ENCODE measurements at regions not wholly inside any gene's neighbourhood (a gene's known extent, or its start where the extent isn't known, plus 50 kb on each side); places are given as distances from the start of the nearest gene placed in this dataset.
"Not testable (repeated sequence)": the region's sequence is repeated elsewhere in the genome, so short reads cannot be mapped to it uniquely, and the experiment has no call there.

- no peak for DNase-seq (ENCODE audit: low read depth)
Observed at GRCh38 chr4:158958489-158959270, 144.2 kb upstream of the RAPGEF2 start.

- no peak for DNase-seq (ENCODE audit: low read depth)
Observed at GRCh38 chr4:158962393-158962792, 140.5 kb upstream of the RAPGEF2 start.

DNA sequence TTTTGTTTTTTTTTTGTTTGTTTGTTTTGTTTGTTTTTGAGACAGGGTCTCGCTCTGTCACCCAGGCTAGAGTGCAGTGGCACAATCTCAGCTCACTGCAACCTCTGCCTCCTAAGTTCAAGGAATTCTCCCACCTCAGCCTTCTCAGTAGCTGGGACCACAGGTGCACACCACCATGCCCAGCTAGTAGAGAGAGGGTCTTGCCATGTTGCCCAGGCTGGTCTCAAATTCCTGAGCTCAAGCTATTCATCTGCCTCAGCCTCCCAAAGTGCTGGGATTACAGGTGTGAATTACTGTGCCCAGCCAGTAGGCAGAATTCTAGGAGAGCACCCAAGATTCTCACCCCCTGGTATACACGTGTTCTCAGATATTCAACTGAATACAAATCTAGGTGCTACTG, 139.6 kb upstream of the RAPGEF2 start:
- not testable (repeated sequence) for DNase-seq (ENCODE audit: low read depth)

DNA sequence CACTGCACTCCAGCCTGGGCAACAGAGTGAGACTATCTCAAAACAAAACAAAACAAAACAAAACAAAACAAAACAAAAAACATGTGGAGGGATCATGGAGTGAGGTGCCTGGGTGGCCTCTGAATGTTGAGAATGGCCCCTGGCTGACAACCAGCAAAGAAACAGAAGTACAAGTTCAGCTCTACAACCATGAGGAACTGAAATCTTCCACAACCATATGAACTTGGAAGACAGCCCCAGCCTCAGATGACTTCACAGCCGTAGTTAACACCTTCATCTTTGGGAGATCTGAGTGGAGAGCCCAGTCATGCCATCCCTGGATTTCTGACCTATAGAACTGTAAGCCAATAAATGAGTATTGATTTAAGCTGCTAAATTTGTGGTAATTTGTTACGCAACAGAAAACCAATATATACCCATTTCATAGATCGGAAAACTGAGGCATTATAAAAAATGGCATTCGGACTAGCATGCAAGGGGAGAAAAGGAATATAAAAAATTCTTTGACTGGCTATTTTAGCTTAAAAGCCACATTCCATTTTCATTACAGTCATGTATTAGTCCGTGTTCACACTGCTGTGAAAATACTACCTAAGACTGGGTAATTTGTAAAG, 138.7 kb upstream of the RAPGEF2 start:
- no peak for DNase-seq (ENCODE audit: low read depth)

DNA sequence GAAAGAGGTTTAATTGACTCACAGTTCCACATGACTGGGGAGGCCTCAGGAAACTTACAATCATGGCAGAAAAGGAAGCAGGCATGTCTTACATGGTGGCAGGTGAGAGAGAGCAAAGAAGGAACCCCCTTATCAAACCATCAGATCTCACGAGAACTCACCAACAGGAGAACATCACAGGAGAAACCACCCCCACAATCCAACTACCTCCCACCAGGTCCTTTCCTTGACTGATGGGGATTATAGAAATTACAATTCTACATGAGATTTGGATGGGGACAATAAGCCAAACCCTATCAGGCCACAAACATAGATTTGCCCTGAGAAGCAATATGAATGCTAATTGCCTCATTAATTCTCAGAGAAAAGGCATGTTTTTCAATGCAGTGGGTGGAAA, 138.2 kb upstream of the RAPGEF2 start:
- no peak for DNase-seq (ENCODE audit: low read depth)

- no peak for DNase-seq (ENCODE audit: low read depth)
Observed at GRCh38 chr4:158965226-158965625, 137.7 kb upstream of the RAPGEF2 start.

DNA sequence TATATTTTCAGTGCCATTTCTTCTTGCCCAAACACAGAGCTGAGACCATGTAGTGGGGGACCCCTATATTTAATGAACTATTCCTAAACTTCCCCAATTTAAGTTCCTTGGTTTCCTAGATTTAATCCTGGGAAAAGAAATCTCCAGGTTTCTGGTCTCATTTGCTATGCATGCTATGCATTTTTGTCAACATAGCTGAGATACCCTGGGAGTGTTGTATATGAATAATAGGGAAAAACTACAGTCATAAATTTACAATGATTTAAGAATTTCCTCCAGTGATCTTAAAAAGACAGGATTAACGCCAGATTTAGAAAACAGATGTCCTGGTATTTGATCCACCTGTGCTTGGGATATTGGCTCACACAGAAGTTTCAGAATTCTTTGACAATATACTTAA, 136.8 kb upstream of the RAPGEF2 start:
- no peak for DNase-seq (ENCODE audit: low read depth)

- no peak for DNase-seq (ENCODE audit: low read depth)
Observed at GRCh38 chr4:158968961-158969360, 133.9 kb upstream of the RAPGEF2 start.

DNA sequence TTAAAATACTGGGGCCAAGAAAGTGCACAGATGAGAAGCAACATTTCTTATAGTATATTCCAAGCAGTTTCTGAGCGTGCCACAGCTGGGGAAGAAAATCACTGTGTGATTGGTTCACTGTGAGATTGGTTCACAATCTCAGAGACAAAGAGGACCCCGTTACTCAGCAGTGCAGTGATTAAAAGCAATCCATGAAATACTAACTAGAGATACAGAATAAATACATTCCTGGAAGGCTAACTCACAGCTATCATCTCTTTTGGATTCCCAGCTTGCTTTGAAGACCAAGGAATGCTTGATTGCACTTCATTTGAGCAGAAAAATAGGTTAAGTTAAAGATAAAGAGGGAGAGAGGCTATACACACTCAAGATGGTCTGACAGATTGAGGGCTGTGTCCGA, 132.1 kb upstream of the RAPGEF2 start:
- no peak for DNase-seq (ENCODE audit: low read depth)

DNA sequence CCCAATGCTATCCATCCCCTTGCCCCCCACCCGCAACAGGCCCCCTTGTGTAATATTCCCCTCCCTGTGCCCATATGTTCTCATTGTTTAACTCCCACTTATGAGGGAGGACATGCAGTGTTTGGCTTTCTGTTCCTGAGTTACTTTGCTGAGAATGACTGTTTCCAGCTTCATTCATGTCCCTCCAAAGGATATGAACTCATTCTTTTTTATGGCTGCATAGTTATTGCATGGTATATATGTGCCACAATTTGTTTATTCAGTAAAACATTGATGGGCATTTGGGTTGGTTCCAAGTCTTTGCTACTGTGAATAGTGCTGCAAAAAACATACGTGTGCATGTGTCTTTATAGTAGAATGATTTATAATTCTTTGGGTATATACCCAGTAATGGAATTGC, 128.4 kb upstream of the RAPGEF2 start:
- DNase-seq (ENCODE audit: low read depth), result not testable (repeated sequence)

DNA sequence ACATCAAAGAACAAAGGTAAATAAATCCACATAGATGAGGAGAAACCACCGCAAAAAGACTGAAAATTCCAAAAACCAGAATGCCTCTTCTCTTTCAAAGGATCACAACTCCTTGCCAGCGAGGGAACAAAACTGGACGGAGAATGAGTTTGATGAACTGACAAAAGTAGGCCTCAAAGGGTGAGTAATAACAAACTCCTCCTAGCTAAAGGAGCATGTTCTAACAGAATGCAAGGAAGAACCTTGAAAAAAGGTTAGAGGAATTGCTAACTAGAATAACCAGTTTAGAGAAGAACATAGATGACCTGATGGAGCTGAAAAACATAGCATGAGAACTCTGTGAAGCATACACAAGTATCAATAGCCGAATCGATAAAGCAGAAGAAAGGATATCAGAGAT, 122.2 kb upstream of the RAPGEF2 start:
- not testable (repeated sequence) for DNase-seq (ENCODE audit: low read depth)

GRCh38 chr4:158991534-158992155, 111.2 kb upstream of the RAPGEF2 start:
- no peak for DNase-seq (ENCODE audit: low read depth)

DNA sequence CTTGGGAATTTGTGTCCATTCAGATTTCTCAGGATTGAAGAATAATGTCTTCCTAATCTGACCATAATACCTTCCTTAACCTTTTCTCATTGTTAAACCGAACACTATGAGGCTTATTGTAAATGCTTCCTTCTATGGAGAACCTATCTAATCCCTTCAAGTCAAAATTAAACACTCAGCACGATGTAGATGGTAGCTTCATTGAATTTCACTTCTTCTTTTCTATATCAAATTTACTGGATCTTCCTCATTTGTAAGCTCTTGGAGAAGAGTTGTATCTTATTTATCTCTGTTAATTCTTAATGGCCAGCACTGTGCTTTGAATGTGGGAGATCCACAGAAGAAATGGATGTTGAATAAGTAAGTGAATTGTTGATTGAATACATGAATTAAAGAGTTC, 109.0 kb upstream of the RAPGEF2 start:
- no peak for DNase-seq (ENCODE audit: low read depth)

DNA sequence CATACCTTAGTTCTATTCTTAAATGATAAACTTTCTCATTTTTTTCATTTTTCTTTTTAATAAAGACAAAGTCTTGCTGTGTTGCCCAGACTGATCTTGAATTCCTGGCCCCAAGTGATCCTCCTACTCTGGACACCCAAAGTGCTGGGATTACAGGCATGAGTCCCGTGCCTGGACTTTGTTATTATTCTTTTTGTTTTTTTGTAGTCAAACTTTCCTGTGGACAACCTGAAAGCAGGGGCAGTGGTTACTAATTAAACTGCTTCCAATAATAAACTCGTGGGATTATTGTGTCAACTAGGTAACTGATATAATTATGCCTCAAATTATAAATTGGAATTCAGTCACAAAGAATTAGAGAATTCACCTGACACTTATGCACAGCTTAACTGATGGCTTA, 107.8 kb upstream of the RAPGEF2 start:
- no peak for DNase-seq (ENCODE audit: low read depth)

DNA sequence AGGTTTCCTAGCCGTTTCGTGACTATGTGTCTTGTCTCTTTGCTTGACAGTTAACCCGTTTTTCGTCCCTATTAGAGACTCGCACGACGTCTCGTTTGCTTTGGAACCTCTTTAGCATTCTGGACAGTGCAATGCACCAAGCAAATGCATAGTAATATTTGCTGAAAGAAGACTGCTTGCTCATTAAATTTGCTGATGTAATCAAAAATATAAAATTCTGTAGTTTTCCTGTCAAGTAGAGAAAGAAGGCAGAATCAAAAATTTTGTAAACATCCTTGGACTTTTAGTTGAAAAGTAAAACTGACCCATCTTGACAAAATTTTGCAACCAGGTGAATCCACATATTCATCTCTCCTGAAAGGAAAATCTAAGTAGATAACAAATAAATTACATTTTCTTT, 106.9 kb upstream of the RAPGEF2 start:
- no peak for DNase-seq (ENCODE audit: low read depth)

DNA sequence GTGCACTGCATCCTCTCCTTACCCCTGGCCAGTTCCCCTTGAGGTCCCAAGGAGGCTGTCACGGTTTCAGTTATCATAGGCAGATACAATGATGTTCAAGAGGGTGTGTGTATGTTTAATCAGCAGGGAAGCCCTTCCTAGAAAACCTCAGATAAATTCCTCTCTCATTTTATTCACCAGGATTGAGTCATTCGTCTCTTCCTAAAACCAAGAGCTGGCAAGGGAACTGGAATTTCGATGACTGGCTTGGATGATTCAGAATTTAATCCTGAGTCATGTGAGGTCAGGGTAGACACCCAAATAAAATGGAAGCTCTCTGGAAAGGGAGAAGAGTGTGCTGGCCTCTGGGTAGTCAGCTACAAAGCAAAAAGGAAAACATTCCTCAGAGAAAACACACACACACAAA, 106.2 kb upstream of the RAPGEF2 start:
- DNase-seq (ENCODE audit: low read depth), result no peak

GRCh38 chr4:158997660-158998349, 105.1 kb upstream of the RAPGEF2 start:
- no peak for DNase-seq (ENCODE audit: low read depth)

DNA sequence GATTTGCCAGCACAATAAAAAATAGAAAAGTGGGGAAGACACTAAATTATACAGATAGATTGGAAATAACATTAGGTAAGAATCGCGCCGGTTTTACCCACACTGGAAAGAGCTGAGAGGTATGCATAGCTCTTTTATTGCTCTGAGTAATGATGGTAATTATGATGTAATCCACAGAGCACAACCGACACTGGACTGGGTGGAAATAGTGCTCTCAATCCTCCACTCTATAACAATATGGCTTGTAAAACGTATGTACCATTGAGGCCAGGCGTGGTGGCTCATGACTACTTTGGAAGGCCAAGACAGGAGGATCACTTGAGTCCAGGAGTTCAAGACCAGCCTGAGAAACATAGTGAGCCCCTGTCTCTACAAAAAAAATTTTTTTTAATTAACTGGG, 104.3 kb upstream of the RAPGEF2 start:
- DNase-seq (ENCODE audit: low read depth), result no peak

DNA sequence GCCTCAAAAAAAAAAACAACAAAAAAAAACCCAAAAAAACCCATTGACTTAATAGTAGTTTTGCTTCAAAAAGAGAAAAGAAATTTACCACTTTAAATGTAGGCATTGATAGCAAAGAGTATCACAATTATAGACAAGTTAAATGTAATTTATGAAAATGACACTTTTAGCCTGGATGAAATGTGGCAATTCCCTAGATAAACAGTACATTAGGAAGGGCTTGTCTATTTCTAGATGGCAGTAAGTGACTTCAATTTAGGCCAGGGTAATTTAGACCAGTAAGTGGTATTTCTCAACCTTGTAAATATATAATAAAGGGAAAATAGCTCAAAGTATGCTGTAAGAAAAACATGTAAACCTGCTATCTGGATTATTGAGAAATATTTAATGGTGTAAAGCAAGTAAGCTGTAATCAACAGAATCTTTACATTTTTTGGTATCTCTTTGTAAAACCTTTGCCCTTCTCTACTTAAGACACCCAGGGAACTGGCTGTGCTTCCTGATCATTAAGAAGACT, 103.7 kb upstream of the RAPGEF2 start:
- DNase-seq (ENCODE audit: low read depth), result no peak

GRCh38 chr4:158999849-159000248, 103.0 kb upstream of the RAPGEF2 start:
- no peak for DNase-seq (ENCODE audit: low read depth)

GRCh38 chr4:159002950-159003349, 99.9 kb upstream of the RAPGEF2 start:
- DNase-seq (ENCODE audit: low read depth), result no peak
